H1 (cell line): ENCODE measurements at regions not wholly inside any gene's neighbourhood (a gene's known extent, or its start where the extent isn't known, plus 50 kb on each side); places are given as distances from the start of the nearest gene placed in this dataset.

Experiments
- CTCF ChIA-PET: fragments of 300-600 bp; sonication (Branson Sonifier 250); formaldehyde crosslinking; loops from one replicate; lab custom pipeline; 2021; ENCODE audit not compliant: partially characterized antibody; lab: Charles Lee
- POLR2A ChIA-PET: fragments of 300-600 bp; sonication (Branson Sonifier 250); formaldehyde crosslinking; loops from one replicate; lab custom pipeline; 2021; ENCODE audit warnings: inconsistent platforms; ENCODE audit not compliant: partially characterized antibody; lab: Charles Lee
- DNase-seq, 2 experiments: peaks; one replicate each; pipeline versions ENCODE4 v3.0.0 to v3.0.0-alpha.2; 2010 to 2022; ENCODE audit warnings: low spot score in 2 of 2, low read depth in 1 of 2, mixed read lengths in 1 of 2
- FAIRE-seq: peaks from 2 replicates; lab custom pipeline; 2011; peaks lifted over from hg19 to GRCh38; lab: Jason Lieb, UNC
- H2AFZ ChIP-seq: 2 replicates; pipeline ENCODE4 v1.8.1; 2012; ENCODE audit warnings: low read length, inconsistent platforms
- H2AK5ac ChIP-seq: 2 replicates; pipeline ENCODE4 v1.6.1; 2013; ENCODE audit warnings: low read depth, low read length
- H2BK120ac ChIP-seq: replicated peaks from 2 replicates; pipeline ENCODE3; 2013; ENCODE audit warnings: low read depth, low read length, inconsistent platforms
- H2BK12ac ChIP-seq: 2 replicates; pipeline ENCODE4 v1.6.1; 2013; ENCODE audit warnings: low read depth, low read length
- H2BK15ac ChIP-seq: 2 replicates; pipeline ENCODE4 v1.6.1; 2013; ENCODE audit warnings: low read length
- H2BK20ac ChIP-seq: 2 replicates; pipeline ENCODE4 v1.6.1; 2013; ENCODE audit warnings: low read length
- H2BK5ac ChIP-seq: 2 replicates; pipeline ENCODE4 v1.6.1; 2013; ENCODE audit warnings: low read depth, low read length
- H3K14ac ChIP-seq: 2 replicates; pipeline ENCODE4 v1.6.1; 2013; ENCODE audit warnings: inconsistent platforms; ENCODE audit not compliant: insufficient read length
- H3K18ac ChIP-seq: 2 replicates; pipeline ENCODE4 v1.6.1; 2013; ENCODE audit warnings: low read length; ENCODE audit errors: extremely low read depth
- H3K23ac ChIP-seq: 2 replicates; pipeline ENCODE4 v1.6.1; 2013; ENCODE audit warnings: inconsistent platforms; ENCODE audit not compliant: insufficient read length
- H3K23me2 ChIP-seq: 2 replicates; pipeline ENCODE4 v1.6.1; 2013; ENCODE audit warnings: low read depth, low read length
- H3K27ac ChIP-seq: 2 replicates; pipeline ENCODE4 v1.6.1; 2011; ENCODE audit warnings: low read depth, low read length, inconsistent platforms
- H3K27me3 ChIP-seq, 4 experiments: replicated peaks in 1 of 4; 1 replicate in 1 of 4; 2 replicates in 3 of 4; pipeline versions ENCODE4 v1.6.1 to v1.8.1; 2011 to 2013; ENCODE audit warnings: low read length in 3 of 4, mild to moderate bottlenecking in 3 of 4, inconsistent platforms in 2 of 4, mixed read lengths in 2 of 4, moderate library complexity in 1 of 4; ENCODE audit not compliant: control insufficient read depth in 3 of 4, insufficient read depth in 3 of 4; ENCODE audit errors: extremely low read depth in 1 of 4
- H3K36me3 ChIP-seq, 4 experiments: 2 replicates each; pipeline versions ENCODE4 v1.6.1 to v1.8.1; 2011 to 2013; ENCODE audit warnings: mild to moderate bottlenecking in 4 of 4, low read length in 3 of 4, moderate library complexity in 2 of 4, control low read depth in 1 of 4, inconsistent platforms in 1 of 4; ENCODE audit not compliant: insufficient read depth in 4 of 4, control insufficient read depth in 2 of 4
- H3K4ac ChIP-seq: replicated peaks from 2 replicates; pipeline ENCODE3; 2013; ENCODE audit warnings: low read length, low read depth, mixed read lengths, inconsistent platforms; ENCODE audit not compliant: insufficient read length
- H3K4me1 ChIP-seq, 4 experiments: replicated peaks in 1 of 4; 1 replicate in 1 of 4; 2 replicates in 3 of 4; pipeline versions ENCODE4 v1.6.1 to v1.8.1; 2011 to 2013; ENCODE audit warnings: low read length in 3 of 4, inconsistent platforms in 2 of 4, mixed read lengths in 1 of 4; ENCODE audit not compliant: insufficient read depth in 4 of 4, control insufficient read depth in 3 of 4
- H3K4me2 ChIP-seq, 2 experiments: 2 replicates each; pipeline versions ENCODE4 v1.6.1 to v1.8.1; 2011 to 2013; ENCODE audit warnings: low read depth in 2 of 2, low read length in 2 of 2, control low read depth in 1 of 2, inconsistent platforms in 1 of 2, mild to moderate bottlenecking in 1 of 2; ENCODE audit not compliant: insufficient read depth in 1 of 2
- H3K4me3 ChIP-seq, 4 experiments: fragments of 200-600, 300-600 bp in 1 of 4; sonication (generic), shearing (Covaris generic), sonication (Bioruptor Twin) in 1 of 4; 2 replicates each; pipeline versions ENCODE4 v1.5.1 to v1.8.1; 2011 to 2016; ENCODE audit warnings: low read length in 4 of 4, low read depth in 3 of 4, control low read depth in 2 of 4, inconsistent platforms in 2 of 4, mild to moderate bottlenecking in 2 of 4, mixed read lengths in 1 of 4, moderate library complexity in 1 of 4; ENCODE audit not compliant: insufficient read depth in 2 of 4; ENCODE audit errors: extremely low read depth in 1 of 4
- H3K56ac ChIP-seq: replicated peaks from 2 replicates; pipeline ENCODE3; 2013; ENCODE audit warnings: low read depth, mild to moderate bottlenecking, mixed read lengths, low read length, inconsistent platforms; ENCODE audit not compliant: insufficient read length
- H3K79me1 ChIP-seq: 2 replicates; pipeline ENCODE4 v1.6.1; 2013; ENCODE audit warnings: low read depth, low read length, control low read depth
- H3K79me2 ChIP-seq, 2 experiments: 2 replicates each; pipeline versions ENCODE4 v1.6.1 to v1.8.1; 2012 to 2013; ENCODE audit warnings: low read length in 2 of 2, mild to moderate bottlenecking in 2 of 2, inconsistent platforms in 1 of 2; ENCODE audit not compliant: insufficient read depth in 2 of 2, control insufficient read depth in 1 of 2
- H3K9ac ChIP-seq, 4 experiments: replicated peaks in 1 of 4; 1 replicate in 1 of 4; 2 replicates in 3 of 4; pipeline versions ENCODE4 v1.6.1 to v1.8.1; 2011 to 2013; ENCODE audit warnings: low read depth in 3 of 4, low read length in 3 of 4, control low read depth in 2 of 4, mild to moderate bottlenecking in 2 of 4, moderate library complexity in 2 of 4, inconsistent platforms in 1 of 4; ENCODE audit errors: extremely low read depth in 1 of 4
- H3K9me3 ChIP-seq, 2 experiments: 2 replicates each; pipeline versions ENCODE4 v1.6.1 to v1.8.1; 2012 to 2013; ENCODE audit warnings: mild to moderate bottlenecking in 2 of 2, moderate library complexity in 2 of 2, control low read depth in 1 of 2, inconsistent platforms in 1 of 2, low read depth in 1 of 2, low read length in 1 of 2, mixed read lengths in 1 of 2; ENCODE audit not compliant: insufficient read depth in 2 of 2
- H4K20me1 ChIP-seq, 2 experiments: replicated peaks in 1 of 2; 2 replicates each; pipeline versions ENCODE3 to v1.8.1; 2011 to 2013; ENCODE audit warnings: inconsistent platforms in 2 of 2, low read length in 2 of 2, mild to moderate bottlenecking in 1 of 2; ENCODE audit not compliant: insufficient read depth in 2 of 2, control insufficient read depth in 1 of 2
- H4K5ac ChIP-seq: 2 replicates; pipeline ENCODE4 v1.6.1; 2013; ENCODE audit warnings: low read length, low read depth, mixed read lengths, inconsistent platforms; ENCODE audit not compliant: insufficient read length
- H4K8ac ChIP-seq: 2 replicates; pipeline ENCODE4 v1.8.0; 2013; ENCODE audit warnings: mild to moderate bottlenecking, moderate library complexity, low read length, inconsistent platforms; ENCODE audit not compliant: insufficient read depth; ENCODE audit errors: extremely low read depth
- H4K91ac ChIP-seq: replicated peaks from 2 replicates; pipeline ENCODE3; 2013; ENCODE audit warnings: low read length, mixed read lengths, inconsistent platforms; ENCODE audit not compliant: insufficient read length
- BRCA1 ChIP-seq: IDR thresholded peaks from 2 replicates; pipeline ENCODE4 v1.6.1; 2012; ENCODE audit warnings: low read depth, low read length, improper control_type of control experiment
- CHD1 ChIP-seq: IDR thresholded peaks from 2 replicates; pipeline ENCODE4 v1.6.1; 2012; ENCODE audit warnings: low read depth, low read length, improper control_type of control experiment
- E2F6 ChIP-seq: IDR thresholded peaks from 2 replicates; pipeline ENCODE4 v1.6.1; 2012; ENCODE audit warnings: inconsistent platforms
- HDAC2 ChIP-seq, 2 experiments: fragments of 300-600 bp in 1 of 2; sonication (generic) in 1 of 2; IDR thresholded peaks; 2 replicates each; pipeline ENCODE4 v1.6.1; 2011 to 2012; ENCODE audit warnings: low read depth in 2 of 2, low read length in 2 of 2, mild to moderate bottlenecking in 2 of 2, moderate library complexity in 2 of 2, borderline replicate concordance in 1 of 2, inconsistent platforms in 1 of 2
- RFX5 ChIP-seq: IDR thresholded peaks from 2 replicates; pipeline ENCODE4 v1.6.1; 2011; ENCODE audit warnings: low read depth, low read length, improper control_type of control experiment, borderline replicate concordance
- SIN3A ChIP-seq, 2 experiments: IDR thresholded peaks in 1 of 2; conservative IDR thresholded peaks in 1 of 2; 2 replicates each; pipeline ENCODE4 v1.6.1; 2011 to 2012; ENCODE audit warnings: low read length in 2 of 2, improper control_type of control experiment in 1 of 2, low read depth in 1 of 2, mild to moderate bottlenecking in 1 of 2
- SIRT6 ChIP-seq: IDR thresholded peaks from one replicate; pipeline ENCODE4 v1.7.1; 2012; ENCODE audit warnings: low read length, inconsistent platforms
- TEAD4 ChIP-seq: IDR thresholded peaks from 2 replicates; pipeline ENCODE4 v1.6.1; 2012; ENCODE audit warnings: low read depth, low read length, inconsistent platforms, mixed read lengths
- USF2 ChIP-seq: IDR thresholded peaks from 2 replicates; pipeline ENCODE4 v1.6.1; 2011; ENCODE audit warnings: low read length, improper control_type of control experiment
- YY1 ChIP-seq: IDR thresholded peaks from 2 replicates; pipeline ENCODE4 v1.6.1; 2011; ENCODE audit warnings: low read depth, mild to moderate bottlenecking, low read length
- WGBS, 2 experiments: shearing (Covaris generic) in 1 of 2; methylation state at CpG; one replicate each; pipeline versions ENCODE4 v1.1.6 to v1.1.7; 2013 to 2015; ENCODE audit warnings: low lambda C conversion rate in 2 of 2, mixed read lengths in 2 of 2, inconsistent platforms in 1 of 2, low coverage in 1 of 2, missing lambda C conversion rate in 1 of 2; ENCODE audit not compliant: insufficient replicate concordance in 2 of 2, insufficient coverage in 1 of 2, insufficient read length in 1 of 2; ENCODE audit errors: extremely low coverage in 1 of 2, missing lambda C conversion rate in 1 of 2; 5-methylcytosine and 5-hydroxymethylcytosine counted together

GRCh38 chr5:91885291-91886265, 502.5 kb upstream of the ARRDC3 start:
- H2BK12ac ChIP-seq: no peak overlapping the region
- H3K4me3 ChIP-seq: no peak overlapping the region
- H3K4ac ChIP-seq: no peak overlapping the region
- H3K27me3 ChIP-seq: no peaks in the 10 kb centered on the region
- H3K56ac ChIP-seq: no peak overlapping the region
- no peak overlapping the region for H3K18ac ChIP-seq
- no peaks in the 10 kb centered on the region for H3K36me3 ChIP-seq
- no peaks in the 10 kb centered on the region for H3K4me1 ChIP-seq
- no peak overlapping the region for H3K4me2 ChIP-seq
- H2BK5ac ChIP-seq: no peak overlapping the region
- ChIA-PET CTCF (interaction anchor here (1.1 kb wide), 1 partner anchor 15 kb away, joined by 3 read pairs; no protein-coding TSS in a partner anchor), POLR2A (no interaction called here)
- no peak overlapping the region for H2AK5ac ChIP-seq
- H3K23me2 ChIP-seq: no peaks in the 10 kb centered on the region
- no peak overlapping the region for H2AFZ ChIP-seq
- no peaks in the 10 kb centered on the region for H3K79me2 ChIP-seq
- no peak overlapping the region for H4K91ac ChIP-seq
- DNase-seq (no peak), FAIRE-seq (no peak)
- H3K9me3 ChIP-seq: no peaks in the 10 kb centered on the region
- no peak overlapping the region for H3K23ac ChIP-seq
- H3K27ac ChIP-seq: no peak overlapping the region
- no peak overlapping the region for H2BK120ac ChIP-seq
- no peak overlapping the region for H4K8ac ChIP-seq
- H3K79me1 ChIP-seq: no peaks in the 10 kb centered on the region
- no peak overlapping the region for H3K9ac ChIP-seq
- no peak overlapping the region for H2BK20ac ChIP-seq
- no peak overlapping the region for H3K14ac ChIP-seq
- no peak overlapping the region for H2BK15ac ChIP-seq
- no peak overlapping the region for H4K5ac ChIP-seq
- H4K20me1 ChIP-seq: no peaks in the 10 kb centered on the region
- 80% methylated on average over 8 of the region's 8 CpGs; no CpG with 5 or more reads in 1 of the 2 experiments for WGBS, 2 experiments
- no peak for TF ChIP-seq RFX5
- TF ChIP-seq USF2: no peak
- TF ChIP-seq HDAC2 (IDR thresholded peaks at IDR 0.05; ENCODE audit: borderline replicate concordance in 1 of 2, low read depth in 2 of 2, low read length in 2 of 2): no peak
- TF ChIP-seq E2F6: no peak
- no peak for TF ChIP-seq BRCA1
- no peak for TF ChIP-seq SIN3A (conservative IDR thresholded peaks at IDR 0.05 in 1 of 2, IDR thresholded peaks at IDR 0.05 in 1 of 2; ENCODE audit: low read depth in 1 of 2, low read length in 2 of 2)
- no peak for TF ChIP-seq SIRT6
- TF ChIP-seq YY1: no peak
- TF ChIP-seq CHD1: no peak
- no peak for TF ChIP-seq TEAD4
